GM12891 (cell line): ENCODE measurements at regions not wholly inside any gene's neighbourhood (a gene's known extent, or its start where the extent isn't known, plus 50 kb on each side); places are given as distances from the start of the nearest gene placed in this dataset.

Experiments
- POLR2A ChIP-seq: IDR thresholded peaks from 2 replicates; pipeline ENCODE4 v1.6.1; 2011; ENCODE audit warnings: low read depth, low read length, control low read depth
- POLR2AphosphoS5 ChIP-seq: IDR thresholded peaks from 2 replicates; pipeline ENCODE4 v1.6.1; 2011; ENCODE audit warnings: low read depth, low read length, control low read depth
- SPI1 ChIP-seq: IDR thresholded peaks from 2 replicates; pipeline ENCODE4 v1.6.1; 2011; ENCODE audit warnings: low read depth, low read length, control low read depth
- TAF1 ChIP-seq: IDR thresholded peaks from 2 replicates; pipeline ENCODE4 v1.6.1; 2011; ENCODE audit warnings: low read depth, low read length, control low read depth

GRCh38 chr10:11672836-11673235 lies 61.4 kb upstream of the USP6NL start:
- TF ChIP-seq TAF1 = no peak
- TF ChIP-seq POLR2A = no peak
- TF ChIP-seq POLR2AphosphoS5 = no peak
- TF ChIP-seq SPI1 = no peak
